CD1c-positive myeloid dendritic cell (primary cell): ENCODE measurements at regions not wholly inside any gene's neighbourhood (a gene's known extent, or its start where the extent isn't known, plus 50 kb on each side); places are given as distances from the start of the nearest gene placed in this dataset.
"Not testable (repeated sequence)": the region's sequence is repeated elsewhere in the genome, so short reads cannot be mapped to it uniquely, and the experiment has no call there.

Source experiments
- DNase-seq: peaks from one replicate; pipeline ENCODE4 v3.0.0-alpha.2; 2016; ENCODE audit errors: extremely low spot score

GRCh38 chr14:30260833-30261607 lies 297.9 kb upstream of the G2E3 start:
- DNase-seq: no peak

- no peak for DNase-seq
These were observed 294.8 kb upstream of the G2E3 start for GRCh38 chr14:30264161-30264560.

DNA sequence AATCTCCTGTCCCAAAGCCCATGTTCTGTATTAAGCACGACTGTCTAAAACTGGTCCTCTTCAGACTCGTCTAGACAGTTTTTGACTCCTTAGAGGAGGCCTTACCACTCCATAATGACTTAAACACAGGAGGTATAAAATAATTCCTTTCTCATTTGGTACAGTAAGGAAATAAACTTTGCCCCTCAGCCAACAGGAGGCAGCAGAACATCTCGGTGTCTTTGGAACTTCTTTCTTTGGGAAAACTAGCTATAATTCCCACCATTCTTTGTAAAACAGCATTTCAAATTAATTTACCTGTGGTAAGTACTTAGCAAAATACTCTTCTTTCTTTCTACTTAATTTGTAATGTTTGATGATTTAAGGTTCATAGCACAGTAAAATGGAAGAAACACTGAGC lies 292.7 kb upstream of the G2E3 start:
- DNase-seq: no peak

DNA sequence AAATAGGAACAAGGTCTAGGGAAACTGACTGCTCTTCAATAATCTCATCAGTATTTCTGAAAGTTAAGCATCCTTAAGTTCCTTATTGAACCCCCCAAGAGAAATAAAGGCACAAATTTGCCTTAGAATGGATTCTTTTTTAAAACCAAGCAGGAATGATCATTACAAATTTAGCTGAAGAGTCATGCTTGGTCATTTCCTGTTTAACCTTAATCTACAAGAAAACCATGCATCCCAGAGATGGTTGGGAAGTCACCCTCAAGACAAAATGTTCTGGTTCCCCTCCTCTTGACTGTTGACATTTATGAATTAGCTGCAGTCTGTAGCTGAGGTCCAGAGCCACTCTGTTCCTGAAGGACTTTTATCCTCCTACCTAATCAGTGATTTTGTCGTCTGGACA lies 291.8 kb upstream of the G2E3 start:
- no peak for DNase-seq

DNA sequence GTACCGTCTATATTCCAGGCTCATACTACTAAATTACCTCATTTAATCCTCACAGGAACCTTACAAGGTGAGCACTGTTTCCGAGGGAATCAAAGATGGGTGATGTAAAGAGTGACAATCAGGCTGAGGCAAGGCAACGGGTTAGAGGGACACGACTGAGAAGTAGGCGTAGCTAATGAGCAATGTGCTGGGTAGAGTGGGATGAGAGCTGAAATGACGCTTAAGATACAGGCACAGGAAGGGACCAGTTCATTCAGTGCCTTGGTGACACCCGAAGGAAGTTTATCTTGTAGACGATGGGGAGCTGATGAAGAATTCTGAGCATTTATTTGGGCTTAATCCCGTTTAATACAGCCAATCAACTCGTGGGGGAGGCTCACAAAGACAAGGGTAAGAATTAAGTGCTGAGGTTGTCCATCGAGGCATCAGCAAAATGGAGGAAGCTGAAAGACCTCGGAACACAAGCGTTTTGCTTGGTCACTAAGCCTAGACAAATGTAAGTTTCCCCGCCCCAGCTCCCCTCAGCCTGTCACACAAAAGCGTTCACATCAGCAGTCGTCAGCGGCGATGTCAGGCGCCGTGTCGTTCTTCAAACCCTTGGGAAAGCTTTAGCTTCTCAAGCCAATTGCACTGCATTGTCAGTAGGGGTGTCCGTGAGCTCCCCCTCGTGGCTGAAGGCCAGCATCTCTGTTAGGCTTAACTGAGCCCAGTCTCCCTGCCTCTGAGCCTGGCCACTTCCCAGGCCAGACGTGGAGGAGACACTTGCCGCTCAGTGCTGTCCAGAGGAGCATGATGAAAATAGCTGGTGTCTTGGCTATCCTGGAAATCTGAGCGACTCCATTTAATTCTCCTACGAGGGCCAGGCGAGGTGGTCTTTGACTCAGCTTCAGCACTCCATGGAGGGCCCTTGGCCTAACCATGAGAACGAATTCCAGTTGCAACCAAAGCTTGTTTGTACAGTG lies 288.5 kb upstream of the G2E3 start:
- peak; percentile 65 for DNase-seq

DNA sequence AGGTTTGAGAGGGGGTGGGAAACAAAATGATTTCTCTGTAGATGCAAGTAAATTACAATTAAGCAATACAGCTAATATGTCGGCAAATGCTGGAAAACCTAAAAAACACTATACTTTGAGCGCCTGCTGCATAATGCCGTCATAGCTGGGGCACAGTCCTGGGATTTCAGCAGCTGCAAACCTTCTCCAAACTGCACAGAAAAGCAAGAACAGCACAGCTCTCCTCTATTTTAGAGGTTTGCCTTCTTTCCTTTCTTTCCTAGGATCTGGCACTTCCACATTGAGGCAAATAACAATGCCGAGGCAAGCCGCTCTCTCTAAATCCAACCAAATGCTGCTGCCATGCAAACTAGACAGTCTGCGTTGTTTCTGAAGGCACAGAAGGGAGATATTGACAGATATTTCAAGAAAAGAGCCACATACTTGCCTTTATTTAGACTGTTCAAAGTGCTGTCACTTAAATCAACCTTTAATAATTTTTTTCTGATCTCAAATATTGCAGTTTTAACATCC lies 287.1 kb upstream of the G2E3 start:
- no peak for DNase-seq

DNA sequence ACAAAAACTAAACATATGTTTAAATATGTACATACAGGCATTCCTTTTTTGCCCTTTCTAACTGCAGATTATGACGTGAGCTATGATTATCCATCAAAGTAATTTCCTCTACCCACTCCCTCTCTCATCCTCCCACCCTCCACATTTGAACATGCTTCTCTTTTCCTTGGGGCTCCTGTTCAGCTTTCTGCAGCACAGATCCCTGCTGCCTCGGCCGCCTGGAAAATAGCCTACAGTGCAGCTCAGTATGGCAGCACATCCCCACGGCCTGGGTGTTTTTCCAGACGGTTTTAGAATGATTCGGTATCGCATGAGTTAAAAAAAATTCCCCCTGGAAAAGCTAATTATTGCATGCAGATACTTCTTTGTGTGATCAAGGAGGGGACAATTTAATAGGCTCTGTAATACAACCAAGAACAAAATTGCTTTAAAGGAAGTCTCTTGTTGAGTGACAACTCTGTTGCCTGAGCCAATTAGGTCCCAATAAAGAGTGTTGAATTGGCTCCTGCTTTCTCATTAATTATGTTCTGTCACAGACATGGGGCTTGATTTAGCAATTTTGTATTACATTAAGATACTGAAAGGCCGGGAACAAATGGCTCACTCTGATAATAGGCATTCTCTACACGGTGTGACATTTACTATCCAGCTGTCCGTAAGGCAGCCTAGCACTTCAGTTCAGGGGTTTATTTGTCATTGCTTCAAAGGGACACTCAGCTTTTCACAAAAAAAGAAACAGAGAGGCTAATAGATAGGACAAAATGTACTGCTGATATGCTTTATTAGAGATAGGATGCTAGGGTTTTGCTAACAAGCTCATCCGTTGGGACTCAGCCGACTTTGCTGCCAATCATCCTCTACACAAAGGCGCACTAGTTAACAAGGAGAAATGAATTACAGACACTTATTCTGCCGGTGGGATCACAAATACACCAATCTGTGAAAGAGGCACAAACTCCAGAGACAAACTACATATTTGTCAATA lies 285.8 kb upstream of the G2E3 start:
- DNase-seq: no peak

GRCh38 chr14:30275604-30276003 lies 283.4 kb upstream of the G2E3 start:
- DNase-seq: no peak

GRCh38 chr14:30277268-30277667 lies 281.7 kb upstream of the G2E3 start:
- DNase-seq: no peak

GRCh38 chr14:30278856-30279255 lies 280.1 kb upstream of the G2E3 start:
- DNase-seq: not testable (repeated sequence)

DNA sequence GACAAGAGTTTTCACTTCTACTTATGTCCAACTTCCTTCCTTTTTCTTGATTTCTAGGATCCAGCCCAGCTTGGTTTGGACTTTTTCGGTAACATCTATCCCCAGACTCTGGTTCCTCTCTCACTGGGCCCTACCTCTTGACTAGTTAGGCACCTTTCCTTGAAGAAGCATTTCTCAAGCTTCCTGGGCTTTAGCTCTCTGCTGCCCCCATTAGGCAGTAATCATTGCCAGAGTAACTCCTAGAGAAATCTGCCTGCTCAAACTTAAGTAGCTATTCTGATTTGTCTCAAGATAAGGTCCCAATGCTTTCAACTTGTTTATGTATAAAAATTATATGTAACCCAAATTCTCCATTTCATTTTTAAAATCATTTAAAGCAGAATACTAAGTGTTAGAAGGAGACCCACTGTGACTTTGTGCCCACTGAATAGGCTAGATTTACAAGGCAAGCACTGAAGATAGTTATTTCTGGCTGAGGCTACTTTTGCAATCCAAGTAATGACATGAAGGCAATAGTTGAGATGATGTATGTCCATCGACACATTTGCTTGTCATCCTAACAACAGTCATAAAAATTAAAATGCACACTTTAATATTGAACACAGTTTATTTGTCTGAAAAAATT lies 275.0 kb upstream of the G2E3 start:
- DNase-seq: peak; percentile 14

GRCh38 chr14:30284808-30285207 lies 274.1 kb upstream of the G2E3 start:
- DNase-seq: no peak

GRCh38 chr14:30287579-30288445 lies 271.1 kb upstream of the G2E3 start:
- no peak for DNase-seq

DNA sequence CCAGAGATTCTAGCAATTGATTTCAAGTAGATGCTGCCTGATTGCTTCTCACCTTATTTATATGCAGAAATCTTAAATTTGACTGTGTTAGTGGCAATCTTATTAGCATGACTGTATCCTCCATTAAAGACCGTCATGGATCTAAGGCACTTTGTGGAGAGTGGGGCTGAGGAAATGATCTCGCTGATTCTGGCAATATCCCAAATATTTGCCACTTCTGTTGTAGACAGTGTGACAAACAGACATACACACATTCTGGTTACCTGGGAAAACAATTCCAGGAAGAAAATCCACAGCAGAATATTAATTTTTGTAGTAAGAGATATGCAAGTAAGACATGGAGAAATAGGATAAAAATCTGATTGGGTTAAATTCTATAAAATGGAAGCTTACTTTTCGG lies 269.0 kb upstream of the G2E3 start:
- no peak for DNase-seq

DNA sequence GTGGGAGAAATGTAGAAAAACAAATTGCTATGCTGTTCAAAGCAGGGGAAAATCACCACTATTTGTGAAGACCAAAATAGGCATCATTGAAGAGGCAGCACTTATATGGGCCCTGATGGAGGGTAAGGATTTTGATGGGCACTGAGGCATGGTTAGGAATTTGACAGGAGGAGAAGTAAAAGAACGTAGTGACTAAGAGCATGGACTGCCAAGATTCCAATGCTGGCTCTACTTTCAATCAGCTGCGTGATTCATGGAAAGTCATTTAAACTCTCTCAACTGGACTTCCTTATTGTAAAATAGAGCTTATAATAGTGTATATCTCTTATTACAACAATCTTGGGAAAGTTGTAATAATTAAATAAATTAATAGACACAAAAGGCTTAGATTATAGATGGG lies 267.7 kb upstream of the G2E3 start:
- no peak for DNase-seq

GRCh38 chr14:30292541-30292940 lies 266.4 kb upstream of the G2E3 start:
- DNase-seq: no peak

GRCh38 chr14:30295980-30296379 lies 263.0 kb upstream of the G2E3 start:
- no peak for DNase-seq

- no peak for DNase-seq
These were observed 262.0 kb upstream of the G2E3 start for GRCh38 chr14:30296931-30297405.

GRCh38 chr14:30297876-30298795 lies 260.8 kb upstream of the G2E3 start:
- DNase-seq: no peak
